ENCODE measurements at regions not wholly inside any gene's neighbourhood (a gene's known extent, or its start where the extent isn't known, plus 50 kb on each side); places are given as distances from the start of the nearest gene placed in this dataset.

- H3K36me3 Mint-ChIP-seq (ENCODE audit: low read depth): no peaks in the 10 kb centered on the region
- peaks cover 4% of the 10 kb centered on the region for H3K9me3 Mint-ChIP-seq
- H3K4me1 Mint-ChIP-seq: no peaks in the 10 kb centered on the region
- no peaks in the 10 kb centered on the region for H3K27me3 Mint-ChIP-seq (ENCODE audit: low read depth)
- H3K27ac Mint-ChIP-seq: no peak overlapping the region
- TF ChIP-seq CTCF (IDR thresholded peaks at IDR 0.05; ENCODE audit: unreplicated experiment in 3 of 3): no peak
- H3K4me3 Mint-ChIP-seq: no peak overlapping the region
These were observed 393.5 kb downstream of the PCNX1 start for GRCh38 chr14:71300566-71301330.

- H3K27ac Mint-ChIP-seq: no peak overlapping the region
- no peaks in the 10 kb centered on the region for H3K36me3 Mint-ChIP-seq (ENCODE audit: low read depth)
- H3K4me1 Mint-ChIP-seq: no peaks in the 10 kb centered on the region
- no peaks in the 10 kb centered on the region for H3K27me3 Mint-ChIP-seq (ENCODE audit: low read depth)
- H3K9me3 Mint-ChIP-seq: peaks cover 4% of the 10 kb centered on the region
- TF ChIP-seq CTCF (IDR thresholded peaks at IDR 0.05; ENCODE audit: unreplicated experiment in 3 of 3): no peak
- H3K4me3 Mint-ChIP-seq: no peak overlapping the region
These were observed 394.4 kb downstream of the PCNX1 start for GRCh38 chr14:71301611-71302010.

- peaks cover 4% of the 10 kb centered on the region for H3K9me3 Mint-ChIP-seq
- H3K27me3 Mint-ChIP-seq (ENCODE audit: low read depth): no peaks in the 10 kb centered on the region
- H3K27ac Mint-ChIP-seq: no peak overlapping the region
- no peaks in the 10 kb centered on the region for H3K4me1 Mint-ChIP-seq
- H3K36me3 Mint-ChIP-seq (ENCODE audit: low read depth): no peaks in the 10 kb centered on the region
- H3K4me3 Mint-ChIP-seq: no peak overlapping the region
- no peak for TF ChIP-seq CTCF (IDR thresholded peaks at IDR 0.05; ENCODE audit: unreplicated experiment in 3 of 3)
These were observed 397.4 kb downstream of the PCNX1 start for GRCh38 chr14:71304690-71305089.

- H3K36me3 Mint-ChIP-seq (ENCODE audit: low read depth): no peaks in the 10 kb centered on the region
- no peak overlapping the region for H3K4me3 Mint-ChIP-seq
- no peak overlapping the region for H3K27ac Mint-ChIP-seq
- peaks cover 4% of the 10 kb centered on the region for H3K9me3 Mint-ChIP-seq
- no peaks in the 10 kb centered on the region for H3K4me1 Mint-ChIP-seq
- no peaks in the 10 kb centered on the region for H3K27me3 Mint-ChIP-seq (ENCODE audit: low read depth)
- no peak for TF ChIP-seq CTCF (IDR thresholded peaks at IDR 0.05; ENCODE audit: unreplicated experiment in 3 of 3)
These were observed 401.4 kb downstream of the PCNX1 start for GRCh38 chr14:71308671-71309070.

- no peaks in the 10 kb centered on the region for H3K36me3 Mint-ChIP-seq (ENCODE audit: low read depth)
- no peaks in the 10 kb centered on the region for H3K4me1 Mint-ChIP-seq
- no peaks in the 10 kb centered on the region for H3K27me3 Mint-ChIP-seq (ENCODE audit: low read depth)
- peaks cover 4% of the 10 kb centered on the region for H3K9me3 Mint-ChIP-seq
- TF ChIP-seq CTCF (IDR thresholded peaks at IDR 0.05; ENCODE audit: unreplicated experiment in 3 of 3): no peak
- H3K4me3 Mint-ChIP-seq: no peak overlapping the region
- H3K27ac Mint-ChIP-seq: no peak overlapping the region
These were observed 402.5 kb downstream of the PCNX1 start for GRCh38 chr14:71309756-71310155.

GRCh38 chr14:71311061-71311460 lies 403.8 kb downstream of the PCNX1 start:
- no peak overlapping the region for H3K4me3 Mint-ChIP-seq
- no peaks in the 10 kb centered on the region for H3K4me1 Mint-ChIP-seq
- TF ChIP-seq CTCF (IDR thresholded peaks at IDR 0.05; ENCODE audit: unreplicated experiment in 3 of 3): no peak
- H3K36me3 Mint-ChIP-seq (ENCODE audit: low read depth): no peaks in the 10 kb centered on the region
- no peaks in the 10 kb centered on the region for H3K9me3 Mint-ChIP-seq
- peaks cover 3% of the 10 kb centered on the region for H3K27me3 Mint-ChIP-seq (ENCODE audit: low read depth)
- no peak overlapping the region for H3K27ac Mint-ChIP-seq
